Mesenchymal stem cell (in vitro differentiated cells and primary cell): ENCODE measurements at regions not wholly inside any gene's neighbourhood (a gene's known extent, or its start where the extent isn't known, plus 50 kb on each side); places are given as distances from the start of the nearest gene placed in this dataset.

Experiments
- DNase-seq: peaks from one replicate; pipeline ENCODE4 v3.0.0-alpha.2; 2013
- H2AFZ ChIP-seq: one replicate; pipeline ENCODE4 v1.6.1; 2013; ENCODE audit warnings: low read depth, mild to moderate bottlenecking, control low read depth, inconsistent platforms, low read length, moderate library complexity
- H2AK5ac ChIP-seq: 2 replicates; pipeline ENCODE4 v1.6.1; 2013; ENCODE audit warnings: low read length, moderate library complexity, mild to moderate bottlenecking, inconsistent platforms; ENCODE audit not compliant: severe bottlenecking
- H2BK120ac ChIP-seq: one replicate; pipeline ENCODE4 v1.6.1; 2013; ENCODE audit warnings: low read depth, mild to moderate bottlenecking, inconsistent platforms, low read length, moderate library complexity
- H2BK12ac ChIP-seq, 2 experiments: one replicate each; pipeline ENCODE4 v1.6.1; 2013; ENCODE audit warnings: inconsistent platforms in 2 of 2, low read length in 2 of 2, mild to moderate bottlenecking in 2 of 2, moderate library complexity in 2 of 2, control low read depth in 1 of 2
- H2BK15ac ChIP-seq: one replicate; pipeline ENCODE4 v1.6.1; 2013; ENCODE audit warnings: mild to moderate bottlenecking, low read depth, inconsistent platforms; ENCODE audit not compliant: poor library complexity, severe bottlenecking
- H2BK5ac ChIP-seq: 2 replicates; pipeline ENCODE4 v1.6.1; 2013; ENCODE audit warnings: low read depth, mild to moderate bottlenecking, low read length, control low read depth, inconsistent platforms; ENCODE audit not compliant: poor library complexity, severe bottlenecking
- H3K14ac ChIP-seq, 2 experiments: one replicate each; pipeline ENCODE4 v1.6.1; 2013; ENCODE audit warnings: inconsistent platforms in 2 of 2, low read length in 2 of 2, control low read depth in 1 of 2, mild to moderate bottlenecking in 1 of 2, moderate library complexity in 1 of 2
- H3K18ac ChIP-seq, 2 experiments: one replicate each; pipeline ENCODE4 v1.6.1; 2013; ENCODE audit warnings: inconsistent platforms in 2 of 2, low read length in 2 of 2, control low read depth in 1 of 2, low read depth in 1 of 2, mild to moderate bottlenecking in 1 of 2
- H3K23ac ChIP-seq, 2 experiments: one replicate each; pipeline ENCODE4 v1.6.1; 2013; ENCODE audit warnings: inconsistent platforms in 2 of 2, low read length in 2 of 2, mild to moderate bottlenecking in 2 of 2, moderate library complexity in 2 of 2, control low read depth in 1 of 2
- H3K27ac ChIP-seq: 2 replicates; pipeline ENCODE4 v1.5.1; 2013; ENCODE audit warnings: mild to moderate bottlenecking, moderate library complexity, low read length, control low read depth, inconsistent platforms; ENCODE audit not compliant: poor library complexity, severe bottlenecking
- H3K27me3 ChIP-seq, 2 experiments: 2 replicates each; pipeline versions ENCODE4 v1.6.1 to v1.7.0; 2013; ENCODE audit warnings: low read length in 2 of 2, mild to moderate bottlenecking in 2 of 2, moderate library complexity in 2 of 2, control low read depth in 1 of 2, inconsistent platforms in 1 of 2; ENCODE audit not compliant: control insufficient read depth in 1 of 2, insufficient read depth in 1 of 2
- H3K36me3 ChIP-seq, 2 experiments: 2 replicates each; pipeline versions ENCODE4 v1.6.1 to v1.7.0; 2013; ENCODE audit warnings: low read length in 2 of 2, control low read depth in 1 of 2, inconsistent platforms in 1 of 2, low read depth in 1 of 2, mild to moderate bottlenecking in 1 of 2; ENCODE audit not compliant: insufficient read depth in 2 of 2, control insufficient read depth in 1 of 2
- H3K4ac ChIP-seq, 2 experiments: one replicate each; pipeline ENCODE4 v1.6.1; 2013; ENCODE audit warnings: inconsistent platforms in 2 of 2, low read length in 2 of 2, mild to moderate bottlenecking in 2 of 2, moderate library complexity in 2 of 2, control low read depth in 1 of 2, low read depth in 1 of 2
- H3K4me1 ChIP-seq: 2 replicates; pipeline ENCODE4 v1.6.1; 2013; ENCODE audit warnings: low read depth, low read length, control low read depth; ENCODE audit not compliant: control insufficient read depth, insufficient read depth
- H3K4me2 ChIP-seq: 2 replicates; pipeline ENCODE4 v1.6.1; 2013; ENCODE audit warnings: low read length, mild to moderate bottlenecking, inconsistent platforms; ENCODE audit not compliant: poor library complexity, severe bottlenecking
- H3K4me3 ChIP-seq, 2 experiments: 2 replicates each; pipeline versions ENCODE4 v1.5.1 to v1.7.0; 2013; ENCODE audit warnings: low read length in 2 of 2, mild to moderate bottlenecking in 2 of 2, control low read depth in 1 of 2, low read depth in 1 of 2; ENCODE audit not compliant: insufficient read depth in 1 of 2
- H3K79me1 ChIP-seq: replicated peaks from 2 replicates; pipeline ENCODE4 v1.6.1; 2013; ENCODE audit warnings: mild to moderate bottlenecking, control low read depth, low read length, inconsistent platforms; ENCODE audit not compliant: poor library complexity, severe bottlenecking
- H3K9ac ChIP-seq: 2 replicates; pipeline ENCODE4 v1.7.0; 2013; ENCODE audit warnings: mild to moderate bottlenecking, low read length, moderate library complexity
- H3K9me3 ChIP-seq: 2 replicates; pipeline ENCODE4 v1.7.0; 2013; ENCODE audit warnings: mild to moderate bottlenecking, low read length; ENCODE audit not compliant: control insufficient read depth
- H4K8ac ChIP-seq: one replicate; pipeline ENCODE4 v1.6.1; 2013; ENCODE audit warnings: inconsistent platforms, mild to moderate bottlenecking, low read length, moderate library complexity
- H4K91ac ChIP-seq: one replicate; pipeline ENCODE4 v1.6.1; 2013; ENCODE audit warnings: mild to moderate bottlenecking, low read length, inconsistent platforms
- WGBS: methylation state at CpG from one replicate; pipeline ENCODE4 v1.1.7; 2013; ENCODE audit warnings: mixed read lengths; 5-methylcytosine and 5-hydroxymethylcytosine counted together

DNA sequence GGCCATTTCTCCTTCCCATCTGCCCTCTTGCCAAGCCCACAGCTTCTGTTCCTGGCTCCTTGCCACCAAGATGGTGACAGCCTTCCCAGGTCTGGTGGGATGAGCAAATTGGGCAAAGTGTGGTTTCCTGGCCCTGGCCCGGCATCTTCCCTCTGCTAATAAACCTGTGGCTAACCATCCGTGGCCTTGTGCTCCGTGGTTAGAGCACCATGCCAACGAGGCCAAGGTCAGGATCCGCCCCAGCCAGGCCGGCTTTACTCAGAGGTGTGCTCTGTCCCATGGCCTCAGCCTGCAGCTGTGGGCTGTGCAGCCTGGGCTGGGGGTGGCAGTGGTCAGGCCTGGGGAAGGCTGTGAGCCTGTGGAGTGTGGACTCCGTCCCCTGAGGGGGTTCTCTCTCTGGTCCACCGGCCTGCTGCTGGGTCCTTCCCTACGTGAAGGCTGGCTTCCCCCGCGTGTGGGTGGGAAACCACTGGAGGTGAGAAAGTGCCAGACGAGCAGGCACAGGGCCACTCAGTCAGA is 117.4 kb downstream of the VEGFA start:
- Histone ChIP-seq H3K9me3 (no peaks in the 10 kb centered on the region), H3K4me2 (no peak overlapping the region)

GRCh38 chr6:43886717-43887339 is 116.8 kb downstream of the VEGFA start:
- no peak for DNase-seq
- H2BK5ac ChIP-seq, result no peak overlapping the region
- no peaks in the 10 kb centered on the region for H3K9me3 ChIP-seq
- H3K9ac ChIP-seq, result no peak overlapping the region
- H3K79me1 ChIP-seq, result no peaks in the 10 kb centered on the region
- H3K4ac ChIP-seq, result no peak overlapping the region
- H2BK120ac ChIP-seq, result no peak overlapping the region
- H3K4me2 ChIP-seq, result no peak overlapping the region
- H3K18ac ChIP-seq, result no peak overlapping the region
- no peak overlapping the region for H2AK5ac ChIP-seq
- H4K91ac ChIP-seq, result no peak overlapping the region
- no peak overlapping the region for H3K4me3 ChIP-seq
- no peak overlapping the region for H2BK15ac ChIP-seq
- no peaks in the 10 kb centered on the region for H3K36me3 ChIP-seq
- no peak overlapping the region for H3K27ac ChIP-seq
- H3K14ac ChIP-seq, result peak overlapping the region in 1 of 2 experiments; percentile 26
- peaks cover 15% of the 10 kb centered on the region for H3K4me1 ChIP-seq
- WGBS, result 91% methylated on average over 6 of the region's 7 CpGs
- H2BK12ac ChIP-seq, result no peak overlapping the region
- H3K27me3 ChIP-seq, result peaks cover 16 to 43% of the 10 kb centered on the region in 2 experiments
- H2AFZ ChIP-seq, result no peak overlapping the region
- no peak overlapping the region for H4K8ac ChIP-seq
- H3K23ac ChIP-seq, result no peak overlapping the region

More for the DNA sequence above, 117.4 kb downstream of the VEGFA start:
- Histone ChIP-seq H3K27ac (no peak overlapping the region), H3K4me3 (no peak overlapping the region), H4K91ac (no peak overlapping the region), H2AK5ac (no peak overlapping the region), H3K4ac (peak overlapping the region in 1 of 2 experiments; percentile 9), H3K79me1 (no peaks in the 10 kb centered on the region), H2BK12ac (no peak overlapping the region), H3K4me1 (peaks cover 15% of the 10 kb centered on the region), H2AFZ (no peak overlapping the region), H3K36me3 (no peaks in the 10 kb centered on the region), H3K9ac (no peak overlapping the region), H4K8ac (no peak overlapping the region), H2BK120ac (no peak overlapping the region), H3K27me3 (peaks cover 18 to 45% of the 10 kb centered on the region in 2 experiments), H3K23ac (no peak overlapping the region), H2BK5ac (no peak overlapping the region), H2BK15ac (no peak overlapping the region), H3K14ac (no peak overlapping the region), H3K18ac (no peak overlapping the region)
- DNase-seq, result no peak
- 70% methylated on average over 12 of the region's 12 CpGs for WGBS

- Histone ChIP-seq H2BK15ac (no peak overlapping the region), H2AFZ (no peak overlapping the region), H2BK5ac (no peak overlapping the region), H3K9me3 (no peaks in the 10 kb centered on the region), H3K27me3 (peaks cover 9 to 41% of the 10 kb centered on the region in 2 experiments), H3K4me2 (no peak overlapping the region), H3K4ac (no peak overlapping the region), H3K79me1 (no peaks in the 10 kb centered on the region), H3K4me1 (peaks cover 15% of the 10 kb centered on the region), H3K18ac (no peak overlapping the region), H3K14ac (peak overlapping the region in 1 of 2 experiments; percentile 45), H2BK120ac (no peak overlapping the region), H3K27ac (no peak overlapping the region), H3K36me3 (no peaks in the 10 kb centered on the region), H2BK12ac (no peak overlapping the region), H2AK5ac (no peak overlapping the region), H4K8ac (no peak overlapping the region), H3K4me3 (no peak overlapping the region), H3K9ac (no peak overlapping the region), H3K23ac (no peak overlapping the region), H4K91ac (peak overlapping the region; percentile 45)
- 81% methylated on average over 9 of the region's 10 CpGs for WGBS
- no peak for DNase-seq
These were observed 116.1 kb downstream of the VEGFA start for GRCh38 chr6:43886067-43886461.

GRCh38 chr6:43885399-43886066 is 115.5 kb downstream of the VEGFA start:
- Histone ChIP-seq H2AFZ (no peak overlapping the region), H3K14ac (no peak overlapping the region), H4K8ac (no peak overlapping the region), H2AK5ac (no peak overlapping the region), H3K23ac (no peak overlapping the region), H3K79me1 (no peaks in the 10 kb centered on the region), H3K27ac (no peak overlapping the region), H3K36me3 (no peaks in the 10 kb centered on the region), H2BK15ac (no peak overlapping the region), H2BK12ac (no peak overlapping the region), H3K4me2 (no peak overlapping the region), H3K18ac (no peak overlapping the region), H2BK5ac (no peak overlapping the region), H3K4me3 (no peak overlapping the region), H3K4me1 (peaks cover 15% of the 10 kb centered on the region), H3K4ac (no peak overlapping the region), H3K9me3 (no peaks in the 10 kb centered on the region), H3K9ac (no peak overlapping the region), H4K91ac (no peak overlapping the region), H2BK120ac (no peak overlapping the region), H3K27me3 (peaks cover 4 to 35% of the 10 kb centered on the region in 2 experiments)
- DNase-seq, result no peak
- 87% methylated on average over 4 of the region's 6 CpGs for WGBS
